ENCODE measurements at regions not wholly inside any gene's neighbourhood (a gene's known extent, or its start where the extent isn't known, plus 50 kb on each side); places are given as distances from the start of the nearest gene placed in this dataset.
A peak's percentile ranks its signal among the peaks of the same experiment; 100 is the strongest.

- no peak overlapping the region for H3K4ac ChIP-seq (ENCODE audit: low read length)
- H3K27me3 ChIP-seq (ENCODE audit: control insufficient read depth in 3 of 3, insufficient read depth in 3 of 3, low read depth in 1 of 3, low read length in 3 of 3): no peaks in the 10 kb centered on the region
- no peak overlapping the region for H4K8ac ChIP-seq (ENCODE audit: low read depth, low read length)
- peak overlapping the region; percentile 59 for H2BK5ac ChIP-seq (ENCODE audit: low read length)
- no peak overlapping the region for H3K4me2 ChIP-seq (ENCODE audit: insufficient read depth, low read length, poor library complexity, severe bottlenecking)
- H3K23ac ChIP-seq (ENCODE audit: low read depth, low read length, poor library complexity): no peak overlapping the region
- no peaks in the 10 kb centered on the region for H3K36me3 ChIP-seq (replicated peaks in 1 of 2; ENCODE audit: control insufficient read depth in 2 of 2, insufficient read depth in 2 of 2, low read length in 2 of 2)
- peak overlapping the region; percentile 87 for H3K18ac ChIP-seq (ENCODE audit: low read length)
- no peak overlapping the region for H3K4me3 ChIP-seq (ENCODE audit: low read length in 2 of 2)
- H3K4me1 ChIP-seq (ENCODE audit: control insufficient read depth in 2 of 2, insufficient read depth in 1 of 2, low read depth in 1 of 2, low read length in 2 of 2): peaks cover 0 to 6% of the 10 kb centered on the region in 2 donors
- H2AFZ ChIP-seq (ENCODE audit: low read length): peak overlapping the region; percentile 35
- peaks cover 0 to 5% of the 10 kb centered on the region in 2 donors for H3K9me3 ChIP-seq (replicated peaks in 1 of 2; ENCODE audit: control insufficient read depth in 2 of 2, insufficient read depth in 1 of 2, low read depth in 1 of 2, low read length in 2 of 2)
- no peak overlapping the region for H3K9ac ChIP-seq (ENCODE audit: low read depth, low read length, poor library complexity)
- no peak overlapping the region for H2AK5ac ChIP-seq (ENCODE audit: low read depth, low read length)
- no peak overlapping the region for H4K91ac ChIP-seq (ENCODE audit: low read depth, low read length, poor library complexity)
- no peak for DNase-seq (ENCODE audit: low spot score)
- H3K27ac ChIP-seq (replicated peaks; ENCODE audit: low read length): peak overlapping the region; percentile 83
- H2BK15ac ChIP-seq (ENCODE audit: low read length): peak overlapping the region; percentile 81
- WGBS, 2 donors (ENCODE audit: extremely low coverage in 2 of 2, insufficient read length in 2 of 2, insufficient replicate concordance in 1 of 2): no CpG with 5 or more reads among the region's 9 CpGs
- H3K79me1 ChIP-seq (ENCODE audit: low read depth, low read length): no peaks in the 10 kb centered on the region
- H2BK120ac ChIP-seq (ENCODE audit: low read depth, low read length): no peak overlapping the region
- H3K14ac ChIP-seq (ENCODE audit: low read length): no peak overlapping the region
- H2BK12ac ChIP-seq (ENCODE audit: low read length): no peak overlapping the region
Measured at GRCh38 chr2:67649331-67650261, 252.5 kb downstream of the ETAA1 start.

- peak; percentile 58 for DNase-seq (ENCODE audit: low spot score)
- H3K9ac ChIP-seq (ENCODE audit: low read depth, low read length, poor library complexity): no peak overlapping the region
- no peaks in the 10 kb centered on the region for H3K27me3 ChIP-seq (ENCODE audit: control insufficient read depth in 3 of 3, insufficient read depth in 3 of 3, low read depth in 1 of 3, low read length in 3 of 3)
- no peak overlapping the region for H2BK120ac ChIP-seq (ENCODE audit: low read depth, low read length)
- no peak overlapping the region for H3K4me3 ChIP-seq (ENCODE audit: low read length in 2 of 2)
- H3K23ac ChIP-seq (ENCODE audit: low read depth, low read length, poor library complexity): no peak overlapping the region
- H4K8ac ChIP-seq (ENCODE audit: low read depth, low read length): no peak overlapping the region
- H3K18ac ChIP-seq (ENCODE audit: low read length): no peak overlapping the region
- no peak overlapping the region for H3K4ac ChIP-seq (ENCODE audit: low read length)
- peaks cover 0 to 5% of the 10 kb centered on the region in 2 donors for H3K9me3 ChIP-seq (replicated peaks in 1 of 2; ENCODE audit: control insufficient read depth in 2 of 2, insufficient read depth in 1 of 2, low read depth in 1 of 2, low read length in 2 of 2)
- no peak overlapping the region for H4K91ac ChIP-seq (ENCODE audit: low read depth, low read length, poor library complexity)
- H2AFZ ChIP-seq (ENCODE audit: low read length): peak overlapping the region; percentile 35
- H2BK15ac ChIP-seq (ENCODE audit: low read length): no peak overlapping the region
- WGBS, 2 donors (ENCODE audit: extremely low coverage in 2 of 2, insufficient read length in 2 of 2, insufficient replicate concordance in 1 of 2): no CpG with 5 or more reads among the region's 8 CpGs
- H3K27ac ChIP-seq (replicated peaks; ENCODE audit: low read length): peak overlapping the region; percentile 83
- no peak overlapping the region for H3K14ac ChIP-seq (ENCODE audit: low read length)
- H3K4me1 ChIP-seq (ENCODE audit: control insufficient read depth in 2 of 2, insufficient read depth in 1 of 2, low read depth in 1 of 2, low read length in 2 of 2): peaks cover 0 to 6% of the 10 kb centered on the region in 2 donors
- H2BK12ac ChIP-seq (ENCODE audit: low read length): no peak overlapping the region
- no peaks in the 10 kb centered on the region for H3K79me1 ChIP-seq (ENCODE audit: low read depth, low read length)
- no peak overlapping the region for H2AK5ac ChIP-seq (ENCODE audit: low read depth, low read length)
- H3K4me2 ChIP-seq (ENCODE audit: insufficient read depth, low read length, poor library complexity, severe bottlenecking): no peak overlapping the region
- no peaks in the 10 kb centered on the region for H3K36me3 ChIP-seq (replicated peaks in 1 of 2; ENCODE audit: control insufficient read depth in 2 of 2, insufficient read depth in 2 of 2, low read length in 2 of 2)
- H2BK5ac ChIP-seq (ENCODE audit: low read length): no peak overlapping the region
Measured at GRCh38 chr2:67650291-67651133, 253.4 kb downstream of the ETAA1 start.

GRCh38 chr2:67651565-67651964, 254.4 kb downstream of the ETAA1 start:
- WGBS, 2 donors (ENCODE audit: extremely low coverage in 2 of 2, insufficient read length in 2 of 2, insufficient replicate concordance in 1 of 2): no CpG with 5 or more reads among the region's 3 CpGs
- Histone ChIP-seq H4K8ac (ENCODE audit: low read depth, low read length) (no peak overlapping the region), H3K4ac (ENCODE audit: low read length) (no peak overlapping the region), H3K4me1 (ENCODE audit: control insufficient read depth in 2 of 2, insufficient read depth in 1 of 2, low read depth in 1 of 2, low read length in 2 of 2) (peaks cover 0 to 6% of the 10 kb centered on the region in 2 donors), H3K27ac (replicated peaks; ENCODE audit: low read length) (no peak overlapping the region), H3K18ac (ENCODE audit: low read length) (no peak overlapping the region), H3K23ac (ENCODE audit: low read depth, low read length, poor library complexity) (no peak overlapping the region), H3K9me3 (replicated peaks in 1 of 2; ENCODE audit: control insufficient read depth in 2 of 2, insufficient read depth in 1 of 2, low read depth in 1 of 2, low read length in 2 of 2) (peaks cover 0 to 5% of the 10 kb centered on the region in 2 donors), H2BK5ac (ENCODE audit: low read length) (no peak overlapping the region), H2BK15ac (ENCODE audit: low read length) (no peak overlapping the region), H3K27me3 (ENCODE audit: control insufficient read depth in 3 of 3, insufficient read depth in 3 of 3, low read depth in 1 of 3, low read length in 3 of 3) (no peaks in the 10 kb centered on the region), H3K4me2 (ENCODE audit: insufficient read depth, low read length, poor library complexity, severe bottlenecking) (no peak overlapping the region), H3K14ac (ENCODE audit: low read length) (no peak overlapping the region), H3K36me3 (replicated peaks in 1 of 2; ENCODE audit: control insufficient read depth in 2 of 2, insufficient read depth in 2 of 2, low read length in 2 of 2) (no peaks in the 10 kb centered on the region), H3K9ac (ENCODE audit: low read depth, low read length, poor library complexity) (no peak overlapping the region), H2BK12ac (ENCODE audit: low read length) (no peak overlapping the region), H3K4me3 (ENCODE audit: low read length in 2 of 2) (no peak overlapping the region), H2AK5ac (ENCODE audit: low read depth, low read length) (no peak overlapping the region), H3K79me1 (ENCODE audit: low read depth, low read length) (no peaks in the 10 kb centered on the region), H4K91ac (ENCODE audit: low read depth, low read length, poor library complexity) (no peak overlapping the region), H2AFZ (ENCODE audit: low read length) (no peak overlapping the region), H2BK120ac (ENCODE audit: low read depth, low read length) (no peak overlapping the region)
- DNase-seq (ENCODE audit: low spot score): no peak

GRCh38 chr2:67652679-67653078, 255.5 kb downstream of the ETAA1 start:
- Histone ChIP-seq H3K9me3 (replicated peaks in 1 of 2; ENCODE audit: control insufficient read depth in 2 of 2, insufficient read depth in 1 of 2, low read depth in 1 of 2, low read length in 2 of 2) (peaks cover 0 to 5% of the 10 kb centered on the region in 2 donors), H3K4ac (ENCODE audit: low read length) (no peak overlapping the region), H4K8ac (ENCODE audit: low read depth, low read length) (no peak overlapping the region), H2BK5ac (ENCODE audit: low read length) (no peak overlapping the region), H3K36me3 (replicated peaks in 1 of 2; ENCODE audit: control insufficient read depth in 2 of 2, insufficient read depth in 2 of 2, low read length in 2 of 2) (no peaks in the 10 kb centered on the region), H3K4me2 (ENCODE audit: insufficient read depth, low read length, poor library complexity, severe bottlenecking) (no peak overlapping the region), H3K4me3 (ENCODE audit: low read length in 2 of 2) (no peak overlapping the region), H3K14ac (ENCODE audit: low read length) (no peak overlapping the region), H3K4me1 (ENCODE audit: control insufficient read depth in 2 of 2, insufficient read depth in 1 of 2, low read depth in 1 of 2, low read length in 2 of 2) (peaks cover 0 to 6% of the 10 kb centered on the region in 2 donors), H2BK15ac (ENCODE audit: low read length) (no peak overlapping the region), H2AFZ (ENCODE audit: low read length) (no peak overlapping the region), H2BK120ac (ENCODE audit: low read depth, low read length) (no peak overlapping the region), H3K23ac (ENCODE audit: low read depth, low read length, poor library complexity) (no peak overlapping the region), H4K91ac (ENCODE audit: low read depth, low read length, poor library complexity) (no peak overlapping the region), H3K9ac (ENCODE audit: low read depth, low read length, poor library complexity) (no peak overlapping the region), H3K79me1 (ENCODE audit: low read depth, low read length) (no peaks in the 10 kb centered on the region), H2BK12ac (ENCODE audit: low read length) (no peak overlapping the region), H3K18ac (ENCODE audit: low read length) (no peak overlapping the region), H2AK5ac (ENCODE audit: low read depth, low read length) (no peak overlapping the region), H3K27ac (replicated peaks; ENCODE audit: low read length) (no peak overlapping the region), H3K27me3 (ENCODE audit: control insufficient read depth in 3 of 3, insufficient read depth in 3 of 3, low read depth in 1 of 3, low read length in 3 of 3) (no peaks in the 10 kb centered on the region)
- WGBS, 2 donors (ENCODE audit: extremely low coverage in 2 of 2, insufficient read length in 2 of 2, insufficient replicate concordance in 1 of 2): no CpG with 5 or more reads among the region's 1 CpG
- DNase-seq (ENCODE audit: low spot score): no peak
